HUES6 (cell line): ENCODE measurements at regions not wholly inside any gene's neighbourhood (a gene's known extent, or its start where the extent isn't known, plus 50 kb on each side); places are given as distances from the start of the nearest gene placed in this dataset.

Experiments
- H3K27ac ChIP-seq: 2 replicates; pipeline ENCODE4 v1.7.0; 2013; ENCODE audit warnings: low read depth, mild to moderate bottlenecking, low read length, inconsistent platforms
- H3K27me3 ChIP-seq: 2 replicates; pipeline ENCODE4 v1.6.1; 2013; ENCODE audit warnings: low read length; ENCODE audit not compliant: control insufficient read depth, insufficient read depth
- H3K36me3 ChIP-seq: 2 replicates; pipeline ENCODE4 v1.6.1; 2013; ENCODE audit warnings: low read length; ENCODE audit not compliant: control insufficient read depth, insufficient read depth
- H3K4me1 ChIP-seq: 2 replicates; pipeline ENCODE4 v1.6.1; 2013; ENCODE audit warnings: low read length; ENCODE audit not compliant: control insufficient read depth, insufficient read depth
- H3K4me3 ChIP-seq: 2 replicates; pipeline ENCODE4 v1.5.1; 2013; ENCODE audit warnings: low read depth, low read length
- H3K9ac ChIP-seq: one replicate; pipeline ENCODE4 v1.6.1; 2013; ENCODE audit warnings: mild to moderate bottlenecking, low read length
- H3K9me3 ChIP-seq: 2 replicates; pipeline ENCODE4 v1.6.1; 2013; ENCODE audit warnings: low read depth, low read length; ENCODE audit not compliant: control insufficient read depth, insufficient read depth

DNA sequence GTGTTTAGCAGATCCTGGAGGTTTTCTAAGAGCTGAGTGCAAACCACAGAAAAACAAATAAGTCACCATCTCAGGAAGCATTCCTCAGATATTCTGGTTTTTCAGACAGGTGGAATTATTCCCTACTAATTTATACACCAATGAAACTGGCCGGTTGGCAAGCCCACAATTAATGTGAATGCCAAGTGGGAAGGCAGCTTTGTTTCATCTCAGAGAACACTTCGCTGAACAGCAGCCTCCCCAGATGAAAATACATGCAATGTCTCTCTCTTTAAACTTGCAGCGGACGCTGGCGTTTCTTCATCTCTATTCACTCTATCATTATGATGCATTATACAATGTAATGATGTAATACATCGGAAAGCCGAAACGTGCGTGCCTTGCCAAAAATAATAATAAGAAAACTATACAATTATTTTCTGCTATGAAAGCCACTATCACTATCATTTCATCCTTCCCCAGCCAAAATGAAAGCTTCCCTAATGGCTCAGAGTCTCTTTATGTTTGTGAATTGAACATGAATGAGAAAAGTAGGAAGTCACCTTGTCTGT, 649.4 kb downstream of the BCL11A start:
- H3K36me3 ChIP-seq: no peaks in the 10 kb centered on the region
- H3K27me3 ChIP-seq: no peaks in the 10 kb centered on the region
- H3K27ac ChIP-seq: no peak overlapping the region
- no peaks in the 10 kb centered on the region for H3K4me1 ChIP-seq
- no peak overlapping the region for H3K9ac ChIP-seq
- no peaks in the 10 kb centered on the region for H3K9me3 ChIP-seq
- H3K4me3 ChIP-seq: no peak overlapping the region

DNA sequence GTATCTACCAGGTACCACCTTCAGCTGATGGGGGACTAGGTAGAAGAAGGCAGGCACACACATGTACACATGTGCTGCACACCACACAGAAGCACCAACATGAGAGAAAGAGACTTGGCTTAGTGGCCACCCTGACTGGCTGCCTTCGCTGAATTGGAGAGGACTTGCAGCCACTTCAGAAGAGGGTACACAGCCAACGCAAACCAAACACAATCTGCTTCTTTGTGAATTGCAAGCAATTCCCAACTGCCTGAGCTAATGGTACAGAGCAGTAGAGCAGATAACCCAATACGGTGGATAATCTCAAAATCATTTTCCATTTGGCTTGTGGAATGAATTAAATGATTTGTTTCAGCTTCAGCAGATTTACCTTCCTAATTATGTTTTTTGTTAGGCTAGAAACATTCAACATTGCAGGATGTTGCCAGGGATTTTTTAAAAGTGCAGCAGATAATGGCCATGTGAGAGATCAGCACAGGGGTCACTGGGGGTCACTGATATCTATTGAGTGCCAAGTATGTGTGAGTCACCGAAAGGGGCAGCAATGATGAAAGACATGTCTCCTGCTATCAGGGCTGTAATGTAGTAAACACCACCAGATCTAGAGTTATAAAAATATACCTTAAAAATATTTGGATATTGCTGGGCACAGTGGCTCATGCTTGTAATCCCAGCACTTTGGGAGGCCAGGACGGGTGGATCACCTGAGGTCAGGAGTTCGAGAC, 652.6 kb downstream of the BCL11A start:
- Histone ChIP-seq H3K9ac (no peak overlapping the region), H3K4me3 (no peak overlapping the region), H3K27ac (no peak overlapping the region)

DNA sequence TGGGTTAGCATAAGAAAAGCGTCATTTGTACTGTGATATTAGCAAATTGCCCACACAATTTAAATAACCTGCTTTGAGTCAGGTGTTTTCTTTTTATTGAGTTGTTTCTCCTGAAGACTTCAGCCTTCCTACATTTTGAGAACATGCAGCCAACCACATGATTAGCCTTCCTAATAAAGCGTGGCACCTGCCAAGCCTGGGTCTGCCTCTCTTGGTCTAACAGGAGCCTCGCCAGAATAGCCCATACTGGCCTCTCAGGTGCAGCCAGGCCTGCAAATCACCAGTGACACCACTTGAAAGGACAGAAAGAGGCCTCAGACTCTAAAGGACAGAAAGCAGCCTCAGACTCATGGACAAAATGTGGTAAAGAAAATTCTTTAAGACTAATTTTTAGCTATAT, 653.8 kb downstream of the BCL11A start:
- H3K36me3 ChIP-seq: no peaks in the 10 kb centered on the region
- no peaks in the 10 kb centered on the region for H3K4me1 ChIP-seq
- no peaks in the 10 kb centered on the region for H3K27me3 ChIP-seq

More for the DNA sequence above, 652.6 kb downstream of the BCL11A start:
- H3K4me1 ChIP-seq: no peaks in the 10 kb centered on the region
- no peaks in the 10 kb centered on the region for H3K27me3 ChIP-seq
- no peaks in the 10 kb centered on the region for H3K9me3 ChIP-seq
- H3K36me3 ChIP-seq: no peaks in the 10 kb centered on the region

DNA sequence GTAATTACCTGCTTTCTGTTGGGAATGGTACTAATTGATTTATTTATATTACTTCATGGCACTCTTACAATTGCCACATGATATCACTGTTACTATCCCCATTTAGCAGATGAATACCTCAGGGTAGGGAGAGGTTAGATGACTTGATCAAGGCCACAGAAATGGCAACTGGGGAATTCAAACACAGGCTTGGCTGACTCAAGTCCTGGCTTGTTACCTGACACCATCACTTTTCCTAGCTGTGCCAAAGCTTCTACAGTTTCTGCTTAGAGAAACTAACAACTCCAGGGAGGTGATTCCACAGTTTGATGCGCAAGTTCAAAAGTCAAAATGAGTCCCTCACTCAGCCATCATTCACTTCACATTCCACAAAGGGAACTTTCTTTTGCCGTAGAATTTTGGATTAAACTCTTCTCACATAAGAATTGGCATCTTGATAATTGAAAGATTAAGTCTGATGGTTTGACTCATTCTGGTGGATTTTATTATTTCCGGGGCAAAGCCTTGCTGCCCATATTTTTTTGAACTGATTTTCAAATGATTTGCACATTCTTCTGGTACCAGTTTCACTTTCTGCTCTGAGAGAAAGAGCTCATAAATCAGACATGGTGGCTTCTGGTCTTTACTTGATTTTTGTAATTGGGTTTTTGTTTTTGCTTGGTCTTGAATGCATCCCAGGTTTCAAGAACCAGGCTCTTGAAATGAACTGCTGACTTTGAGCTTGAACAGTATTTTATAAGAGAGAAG, 656.8 kb downstream of the BCL11A start:
- H3K9me3 ChIP-seq: no peaks in the 10 kb centered on the region
- no peak overlapping the region for H3K27ac ChIP-seq
- H3K4me1 ChIP-seq: peaks cover 7% of the 10 kb centered on the region
- no peak overlapping the region for H3K4me3 ChIP-seq
- H3K36me3 ChIP-seq: no peaks in the 10 kb centered on the region
- H3K27me3 ChIP-seq: no peaks in the 10 kb centered on the region
- H3K9ac ChIP-seq: no peak overlapping the region

More for the DNA sequence above, 653.8 kb downstream of the BCL11A start:
- no peaks in the 10 kb centered on the region for H3K9me3 ChIP-seq
- no peak overlapping the region for H3K9ac ChIP-seq
- no peak overlapping the region for H3K4me3 ChIP-seq
- H3K27ac ChIP-seq: no peak overlapping the region

DNA sequence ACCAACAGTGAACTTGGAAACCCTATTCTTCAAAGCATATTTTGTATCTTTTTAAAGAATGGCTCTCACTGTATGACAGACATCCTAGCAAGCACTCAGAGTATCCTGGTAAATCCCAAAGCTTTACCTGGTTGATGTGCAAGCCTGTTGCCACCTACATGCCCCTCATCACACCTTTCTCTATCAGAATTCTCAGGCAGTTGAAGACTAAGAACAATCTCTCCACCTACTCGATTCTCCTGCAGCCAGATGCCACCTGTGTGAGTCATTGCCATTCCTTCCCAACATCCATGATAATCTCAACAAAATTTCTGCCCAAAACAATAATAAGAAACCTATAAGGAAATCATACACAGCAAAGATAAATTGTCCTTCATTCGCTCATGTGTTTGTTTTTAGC, 659.8 kb downstream of the BCL11A start:
- H3K9ac ChIP-seq: no peak overlapping the region
- H3K9me3 ChIP-seq: no peaks in the 10 kb centered on the region
- H3K4me1 ChIP-seq: peaks cover 8% of the 10 kb centered on the region
- H3K4me3 ChIP-seq: no peak overlapping the region
- no peak overlapping the region for H3K27ac ChIP-seq
- H3K27me3 ChIP-seq: no peaks in the 10 kb centered on the region
- H3K36me3 ChIP-seq: no peaks in the 10 kb centered on the region

DNA sequence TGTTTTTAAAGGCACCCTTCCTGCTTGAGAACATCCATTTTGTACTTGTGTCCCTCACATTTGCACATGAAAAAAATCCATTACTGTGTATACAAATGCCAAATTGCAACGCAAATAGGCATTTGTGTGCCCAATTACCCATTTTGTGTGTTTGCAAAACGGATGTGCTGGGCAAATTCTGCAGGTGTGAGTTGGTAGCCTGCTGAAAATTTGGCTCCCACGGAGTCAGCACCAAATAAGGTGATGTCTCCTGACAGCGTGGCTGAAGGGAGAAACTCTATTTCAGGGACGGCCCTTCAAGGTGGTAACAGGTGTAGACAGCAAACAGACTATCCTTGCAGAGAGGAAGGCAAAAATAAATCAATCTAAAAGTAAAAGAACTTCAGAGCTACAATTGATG, 661.1 kb downstream of the BCL11A start:
- Histone ChIP-seq H3K9ac (no peak overlapping the region), H3K36me3 (no peaks in the 10 kb centered on the region), H3K4me3 (no peak overlapping the region), H3K27me3 (no peaks in the 10 kb centered on the region), H3K9me3 (no peaks in the 10 kb centered on the region), H3K4me1 (peaks cover 19% of the 10 kb centered on the region), H3K27ac (no peak overlapping the region)

DNA sequence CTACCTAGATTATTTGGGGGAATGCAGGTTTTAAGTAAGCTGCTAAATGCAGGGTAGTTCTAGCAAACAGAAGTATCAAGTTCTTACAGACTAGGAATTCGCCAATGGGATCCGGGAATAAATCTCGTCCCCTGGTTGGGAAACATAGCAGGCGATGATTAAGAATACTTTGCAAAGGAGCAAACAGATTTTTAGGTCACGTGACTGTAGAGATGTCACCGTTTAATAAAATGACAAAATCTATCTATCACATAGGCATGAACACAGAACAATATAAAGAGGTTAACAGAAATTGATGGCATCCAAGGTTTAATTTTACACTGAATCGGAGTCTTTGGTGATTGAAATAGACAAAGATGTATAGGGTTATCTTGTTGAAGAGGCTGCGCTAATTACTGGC, 664.1 kb downstream of the BCL11A start:
- no peak overlapping the region for H3K4me3 ChIP-seq
- H3K4me1 ChIP-seq: peaks cover 26% of the 10 kb centered on the region
- no peaks in the 10 kb centered on the region for H3K27me3 ChIP-seq
- no peaks in the 10 kb centered on the region for H3K9me3 ChIP-seq
- no peak overlapping the region for H3K27ac ChIP-seq
- H3K9ac ChIP-seq: no peak overlapping the region
- no peaks in the 10 kb centered on the region for H3K36me3 ChIP-seq

DNA sequence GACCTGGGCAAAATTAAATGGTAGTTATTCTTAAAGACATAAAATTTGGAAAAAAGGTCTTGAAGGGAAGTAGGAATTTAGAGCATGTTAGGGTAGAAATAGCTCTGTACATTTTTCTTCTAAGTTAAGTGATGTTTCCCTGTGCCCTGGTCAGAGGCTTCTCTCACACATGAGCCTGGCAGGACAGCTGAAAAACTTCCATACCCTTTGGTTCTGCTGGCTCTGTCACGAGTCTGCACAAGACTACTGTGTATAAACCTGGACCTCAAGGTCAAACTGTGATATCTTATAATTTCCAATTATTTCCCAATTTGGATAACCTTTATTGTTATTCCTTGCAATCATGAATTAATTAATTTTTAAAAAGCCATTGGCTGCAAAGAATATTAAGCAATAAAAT, 664.7 kb downstream of the BCL11A start:
- Histone ChIP-seq H3K4me3 (no peak overlapping the region), H3K27ac (no peak overlapping the region), H3K9ac (no peak overlapping the region), H3K9me3 (no peaks in the 10 kb centered on the region), H3K27me3 (no peaks in the 10 kb centered on the region), H3K4me1 (peaks cover 26% of the 10 kb centered on the region), H3K36me3 (no peaks in the 10 kb centered on the region)

DNA sequence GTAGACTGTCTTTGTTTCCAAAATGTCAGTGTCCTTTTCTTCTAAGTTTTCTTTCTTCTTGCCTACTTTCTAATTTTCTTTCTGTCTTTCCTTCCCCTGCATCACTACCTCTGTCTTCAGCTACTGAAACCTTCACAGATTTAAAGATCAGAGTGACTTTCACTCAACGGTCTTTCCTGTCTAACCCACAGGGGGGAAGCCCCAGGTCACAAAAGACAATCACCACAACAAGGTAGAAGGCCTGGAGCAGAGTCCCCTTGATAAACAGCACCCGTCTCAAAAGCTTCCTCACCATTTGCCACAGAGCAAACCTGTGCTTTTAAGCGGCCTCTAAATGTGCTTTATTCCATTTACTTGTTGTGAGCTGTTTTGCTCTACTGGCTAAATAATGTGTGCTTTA, 665.4 kb downstream of the BCL11A start:
- H3K36me3 ChIP-seq: no peaks in the 10 kb centered on the region
- no peak overlapping the region for H3K4me3 ChIP-seq
- H3K27ac ChIP-seq: no peak overlapping the region
- peaks cover 26% of the 10 kb centered on the region for H3K4me1 ChIP-seq
- no peak overlapping the region for H3K9ac ChIP-seq
- H3K9me3 ChIP-seq: no peaks in the 10 kb centered on the region
- H3K27me3 ChIP-seq: no peaks in the 10 kb centered on the region

DNA sequence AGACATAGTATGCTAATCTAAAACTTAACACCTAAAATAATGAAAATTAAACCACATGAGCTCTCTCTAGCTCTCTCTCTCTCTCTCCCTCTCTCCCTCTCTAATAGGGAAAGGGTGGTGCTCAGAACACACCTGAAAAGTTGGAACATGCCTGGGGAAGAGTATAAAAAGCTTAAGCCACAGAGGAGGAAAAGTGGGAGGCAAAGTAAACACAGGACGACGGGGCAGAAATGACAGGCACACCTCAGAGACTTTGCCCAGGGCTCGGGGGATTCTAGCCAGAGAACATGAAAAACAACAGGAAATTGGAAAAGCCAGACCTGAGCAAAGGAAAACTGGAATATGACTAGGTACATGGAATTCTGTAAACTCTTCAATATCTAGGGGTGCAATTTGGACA, 666.1 kb downstream of the BCL11A start:
- Histone ChIP-seq H3K4me3 (no peak overlapping the region), H3K36me3 (no peaks in the 10 kb centered on the region), H3K27ac (no peak overlapping the region), H3K4me1 (peaks cover 23% of the 10 kb centered on the region), H3K27me3 (no peaks in the 10 kb centered on the region), H3K9me3 (no peaks in the 10 kb centered on the region), H3K9ac (no peak overlapping the region)

DNA sequence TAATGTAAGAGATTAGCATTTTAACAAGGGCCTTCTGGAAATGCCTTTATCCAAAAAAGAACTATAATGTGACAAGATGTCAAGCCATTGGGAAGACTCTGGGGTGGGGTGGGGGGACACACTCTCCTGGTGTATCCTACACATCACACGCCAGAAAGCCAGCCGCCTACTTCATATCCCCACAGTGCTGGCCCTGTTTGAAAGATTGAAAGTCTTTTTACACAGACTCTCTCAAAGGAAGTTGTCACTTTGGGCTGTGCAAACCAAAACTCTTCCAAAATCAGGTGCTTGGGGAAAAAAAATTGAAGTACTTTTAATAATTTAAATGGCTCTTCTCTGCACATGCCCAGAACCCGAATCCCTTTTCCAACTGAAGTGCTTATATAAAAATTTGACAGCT, 666.7 kb downstream of the BCL11A start:
- Histone ChIP-seq H3K9me3 (no peaks in the 10 kb centered on the region), H3K27ac (no peak overlapping the region), H3K4me1 (peaks cover 19% of the 10 kb centered on the region), H3K4me3 (no peak overlapping the region), H3K36me3 (no peaks in the 10 kb centered on the region), H3K27me3 (no peaks in the 10 kb centered on the region), H3K9ac (no peak overlapping the region)
